NT2/D1 (cell line): ENCODE measurements at regions not wholly inside any gene's neighbourhood (a gene's known extent, or its start where the extent isn't known, plus 50 kb on each side); places are given as distances from the start of the nearest gene placed in this dataset.

Source experiments
- SUZ12 ChIP-seq: IDR thresholded peaks from 2 replicates; pipeline ENCODE4 v1.6.1; 2011; ENCODE audit not compliant: insufficient read length, insufficient read depth; ENCODE audit errors: extremely low read depth
- YY1 ChIP-seq: IDR thresholded peaks from 2 replicates; pipeline ENCODE4 v1.6.1; 2011; ENCODE audit not compliant: insufficient read length, insufficient read depth
- ZNF274 ChIP-seq: IDR thresholded peaks from 2 replicates; pipeline ENCODE4 v1.6.1; 2011; ENCODE audit warnings: mild to moderate bottlenecking, low read depth, low read length

GRCh38 chr5:74309050-74309449 lies 331.5 kb downstream of the ENC1 start:
- TF ChIP-seq ZNF274: no peak
- TF ChIP-seq YY1: no peak
- TF ChIP-seq SUZ12: no peak
